GM19395 (cell line): ENCODE measurements at regions not wholly inside any gene's neighbourhood (a gene's known extent, or its start where the extent isn't known, plus 50 kb on each side); places are given as distances from the start of the nearest gene placed in this dataset.

Experiments
- ATAC-seq: cut with Tn5 transposase; IDR thresholded peaks from one replicate; pipeline ENCODE4 v1.9.1; 2021; ENCODE audit warnings: mild to moderate bottlenecking, moderate library complexity; ENCODE audit not compliant: unreplicated experiment

DNA sequence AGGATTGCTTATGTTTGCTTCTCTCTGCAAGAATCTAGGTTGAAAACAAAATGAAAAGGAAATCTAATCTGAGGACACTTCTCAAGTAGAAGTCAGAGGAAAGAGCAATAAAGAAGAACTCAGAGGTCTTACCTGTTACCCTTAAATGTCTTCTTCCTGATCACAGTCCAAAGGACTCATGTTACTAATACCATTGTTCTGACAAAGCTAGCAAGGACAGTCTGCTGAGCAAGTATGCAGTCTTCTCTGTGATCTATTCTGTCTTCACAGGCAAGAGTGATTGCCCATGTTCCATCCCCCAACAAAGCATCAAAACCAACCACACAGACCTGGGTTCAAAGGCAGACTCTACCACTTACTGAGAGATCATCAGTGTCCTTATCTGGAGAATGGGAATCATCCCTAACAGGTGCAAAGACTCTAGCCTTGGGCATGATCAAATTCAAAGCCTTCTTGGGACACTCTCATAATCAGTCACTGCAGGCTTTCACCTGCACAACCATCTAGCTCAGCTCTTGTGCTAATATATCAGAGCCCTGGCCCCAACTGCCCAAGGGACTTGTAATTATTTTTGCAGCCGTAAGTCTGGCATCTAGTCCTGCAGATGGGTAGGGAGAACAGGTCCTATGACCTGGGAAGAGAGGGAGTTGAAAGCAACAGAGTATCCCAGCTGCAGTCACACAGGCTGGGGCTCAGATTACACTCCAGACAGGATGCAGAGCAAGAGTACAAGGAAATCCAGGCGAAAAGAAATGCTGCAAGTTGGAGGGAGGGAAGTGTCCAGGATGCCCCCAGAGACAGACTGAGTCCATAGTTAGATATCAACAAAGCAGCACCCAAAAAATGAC, 97.9 kb upstream of the NUDT4 start:
- no peak for ATAC-seq

GRCh38 chr12:93287149-93287548, 90.6 kb upstream of the NUDT4 start:
- no peak for ATAC-seq

- no peak for ATAC-seq
These were observed 89.1 kb upstream of the NUDT4 start for GRCh38 chr12:93288626-93289025.

DNA sequence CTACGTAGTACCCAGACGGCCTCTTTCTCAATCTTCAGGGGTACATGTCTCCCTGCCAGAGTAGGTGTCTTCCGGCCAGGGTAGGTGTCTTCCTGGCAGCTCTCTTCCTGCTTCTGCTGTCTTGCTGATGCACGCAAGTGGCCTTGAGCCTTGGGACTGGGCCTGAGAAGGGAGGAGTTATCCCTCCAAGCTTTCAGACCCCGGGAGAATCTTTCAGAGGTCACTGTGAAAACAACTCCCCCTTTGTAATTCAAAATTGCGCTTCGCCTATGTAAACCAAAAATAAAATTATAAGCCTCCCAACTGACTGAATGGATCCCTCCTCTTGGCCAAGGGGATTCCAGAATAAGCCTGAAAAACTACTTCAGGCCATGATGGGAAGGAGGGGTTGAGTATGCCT, 87.3 kb upstream of the NUDT4 start:
- no peak for ATAC-seq

DNA sequence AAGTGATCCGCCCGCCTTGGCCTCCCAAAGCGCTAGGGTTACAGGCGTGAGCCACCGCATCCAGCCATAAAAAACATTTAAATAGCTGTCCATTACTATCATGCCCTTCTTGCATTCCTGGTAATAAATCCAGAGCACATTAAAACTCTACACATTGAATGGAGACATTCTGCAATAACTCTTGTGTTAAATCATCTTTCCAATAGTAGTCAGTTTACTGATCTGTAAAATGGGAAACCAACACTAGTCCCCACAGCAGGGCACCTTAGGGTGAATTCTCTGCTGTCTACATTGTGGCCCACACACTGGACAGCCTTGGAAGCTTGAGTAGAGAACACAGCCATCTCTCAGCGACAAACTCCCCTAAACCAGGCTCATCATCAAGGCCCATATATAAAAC, 85.5 kb upstream of the NUDT4 start:
- ATAC-seq = no peak

GRCh38 chr12:93292731-93293566, 84.8 kb upstream of the NUDT4 start:
- ATAC-seq = no peak

- peak; percentile 91 for ATAC-seq
These were observed 80.7 kb upstream of the NUDT4 start for GRCh38 chr12:93297032-93297431.

DNA sequence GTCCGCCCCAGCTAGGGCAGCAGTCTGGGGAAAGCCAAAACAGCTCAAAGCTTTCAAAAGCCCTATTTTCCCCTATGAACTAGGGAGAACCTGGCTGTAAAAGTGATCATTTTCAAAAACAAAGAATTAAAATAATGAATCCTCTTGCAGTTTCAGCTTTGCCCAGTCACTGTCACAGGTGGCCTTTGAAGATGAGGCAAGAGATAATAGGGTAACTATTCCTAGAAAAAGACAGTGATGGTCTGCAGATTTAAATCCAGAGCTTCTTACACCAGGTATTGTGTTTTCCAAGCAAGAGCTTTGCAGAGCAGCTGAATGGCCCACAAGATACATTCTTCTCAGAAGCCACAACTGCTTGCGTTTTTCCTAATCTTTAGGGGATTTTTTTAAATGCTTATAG, 80.2 kb upstream of the NUDT4 start:
- ATAC-seq = peak; percentile 24

DNA sequence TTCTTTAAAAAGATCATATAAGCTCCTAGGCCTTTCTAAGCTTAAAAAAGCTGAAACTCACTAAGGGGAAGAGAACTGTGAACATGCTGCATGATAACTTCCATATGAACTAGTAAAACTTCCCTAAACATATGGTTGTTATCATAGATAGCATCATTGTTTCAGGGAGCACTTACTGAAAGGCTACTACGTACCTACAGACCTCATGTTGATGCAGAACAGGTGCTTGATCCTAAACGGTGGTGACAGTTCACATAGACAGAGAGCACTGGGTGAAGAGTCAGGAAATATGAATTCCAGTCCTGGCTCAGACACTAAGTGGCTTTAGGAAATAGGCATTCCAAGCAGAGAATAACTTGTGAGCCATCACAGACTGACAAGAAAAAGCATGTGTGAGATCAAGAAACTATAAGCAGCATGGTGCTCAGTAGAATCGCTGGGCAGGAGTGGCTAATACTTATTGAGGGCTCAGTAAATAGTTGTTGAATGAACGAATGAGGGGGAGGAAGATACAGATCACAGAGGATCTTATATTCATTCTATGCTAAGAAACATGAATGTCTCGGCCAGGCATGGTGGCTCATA, 78.4 kb upstream of the NUDT4 start:
- ATAC-seq = no peak

- no peak for ATAC-seq
These were observed 77.1 kb upstream of the NUDT4 start for GRCh38 chr12:93300611-93301021.

DNA sequence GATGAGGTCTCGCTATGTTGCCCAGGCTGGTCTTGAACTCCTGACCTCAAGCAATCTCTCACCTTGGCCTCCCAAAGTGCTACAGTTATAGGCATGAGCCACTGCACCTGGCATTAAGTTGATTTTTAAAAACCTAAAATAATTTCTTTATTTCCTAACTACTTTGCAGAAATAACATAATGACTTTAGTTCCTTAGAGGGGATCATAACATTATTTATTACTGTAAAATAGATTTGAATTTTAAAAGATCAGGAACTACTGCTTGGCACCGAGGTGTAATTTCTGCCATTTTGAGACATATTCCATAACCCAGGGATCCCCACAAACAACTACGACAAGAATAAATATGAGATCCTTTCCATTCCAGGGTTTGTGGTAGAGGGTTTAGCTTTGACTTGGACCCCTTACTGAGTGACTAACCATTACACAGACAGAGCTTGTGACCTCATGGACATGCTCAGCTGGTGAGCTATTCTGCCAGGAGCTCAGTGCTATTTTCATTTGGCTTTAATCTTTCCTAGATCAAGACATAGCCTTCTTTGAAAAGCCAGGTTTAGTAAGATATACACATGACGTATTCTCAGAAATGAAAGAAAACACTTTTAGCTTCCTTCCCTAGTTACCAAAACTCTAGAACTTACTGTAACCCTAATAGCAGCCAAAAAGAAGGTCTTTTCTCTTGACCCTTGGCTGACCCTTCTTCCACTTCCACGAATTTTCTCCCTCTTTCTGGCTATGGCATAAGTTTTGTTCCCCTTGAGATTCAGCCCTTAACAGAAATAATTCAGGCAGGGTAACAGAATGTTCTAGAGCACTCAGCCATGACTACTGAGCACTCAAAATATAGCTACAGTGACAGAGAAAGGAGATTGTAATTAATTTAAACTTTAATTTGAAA, 75.1 kb upstream of the NUDT4 start:
- no peak for ATAC-seq

GRCh38 chr12:93306636-93307035, 71.1 kb upstream of the NUDT4 start:
- no peak for ATAC-seq

DNA sequence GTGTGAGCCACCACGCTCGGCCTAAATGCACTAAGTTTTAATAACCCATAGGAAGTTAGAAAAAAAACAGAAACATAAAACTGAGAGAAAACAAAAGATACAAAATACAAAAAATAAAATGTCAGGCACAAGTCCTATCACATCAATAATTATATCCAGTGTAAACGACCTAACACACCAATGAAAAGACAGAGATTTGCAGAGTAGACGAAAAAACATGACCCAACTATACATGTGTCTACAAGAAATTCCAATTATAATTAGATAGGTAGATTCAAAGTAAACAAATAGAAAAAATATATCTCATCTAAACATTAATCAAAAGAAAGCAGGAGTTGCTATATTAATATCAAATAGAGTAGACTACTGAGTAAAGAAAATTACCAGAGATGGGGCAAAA, 69.4 kb upstream of the NUDT4 start:
- ATAC-seq = no peak

GRCh38 chr12:93311827-93312226, 65.9 kb upstream of the NUDT4 start:
- no peak for ATAC-seq

GRCh38 chr12:93314177-93314497, 63.6 kb upstream of the NUDT4 start:
- ATAC-seq = no peak

- ATAC-seq = no peak
These were observed 62.3 kb upstream of the NUDT4 start for GRCh38 chr12:93315385-93315906.

DNA sequence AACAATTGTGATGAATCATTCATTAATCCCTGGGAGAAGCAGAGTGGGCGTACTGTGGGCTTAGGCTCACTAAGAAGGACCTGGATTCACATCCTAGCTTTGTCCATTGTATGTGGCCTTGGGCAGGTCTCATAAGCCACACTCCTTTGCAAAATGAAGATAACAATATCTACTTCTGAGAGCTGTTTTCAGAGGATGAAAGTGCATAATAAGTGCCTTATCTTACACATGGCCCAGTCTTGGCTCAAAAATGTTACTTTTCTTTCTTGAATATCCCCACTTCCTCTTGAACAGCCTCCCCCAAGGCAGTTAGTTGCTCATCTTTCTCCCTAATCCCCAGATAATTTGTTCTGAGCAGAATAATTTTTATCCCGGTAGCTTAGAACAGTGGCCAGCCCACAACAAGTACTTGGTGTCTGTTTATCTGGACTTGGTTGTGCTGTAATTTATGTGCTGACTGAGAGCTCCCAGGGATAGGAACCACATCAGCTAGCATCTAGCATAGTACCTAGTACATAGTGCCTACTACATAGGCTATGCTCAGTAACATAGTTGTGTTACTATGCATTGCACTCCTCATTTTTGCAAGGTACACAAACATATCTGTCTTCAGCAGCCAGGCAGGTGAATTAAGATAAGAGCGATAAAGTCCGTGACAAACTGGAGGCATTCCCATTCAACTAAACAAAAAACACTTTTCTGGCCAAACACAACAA, 61.7 kb upstream of the NUDT4 start:
- ATAC-seq = no peak

DNA sequence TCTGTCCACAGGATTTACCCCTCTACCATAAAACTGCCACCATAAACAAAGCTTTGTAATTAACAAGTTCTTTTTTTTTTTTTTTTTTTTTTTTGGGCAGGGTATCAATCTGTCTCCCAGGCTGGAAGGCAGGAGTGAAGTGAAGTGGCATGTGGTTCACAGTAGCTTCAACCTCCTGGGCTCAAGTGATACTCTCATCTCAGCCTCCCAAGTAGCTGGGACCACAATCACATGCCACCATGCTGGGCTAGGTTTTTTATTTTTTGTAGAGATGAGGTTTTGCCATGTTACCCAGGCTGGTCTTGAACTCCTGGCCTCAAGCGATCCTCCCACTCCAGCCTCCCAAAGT, 61.1 kb upstream of the NUDT4 start:
- ATAC-seq = no peak

DNA sequence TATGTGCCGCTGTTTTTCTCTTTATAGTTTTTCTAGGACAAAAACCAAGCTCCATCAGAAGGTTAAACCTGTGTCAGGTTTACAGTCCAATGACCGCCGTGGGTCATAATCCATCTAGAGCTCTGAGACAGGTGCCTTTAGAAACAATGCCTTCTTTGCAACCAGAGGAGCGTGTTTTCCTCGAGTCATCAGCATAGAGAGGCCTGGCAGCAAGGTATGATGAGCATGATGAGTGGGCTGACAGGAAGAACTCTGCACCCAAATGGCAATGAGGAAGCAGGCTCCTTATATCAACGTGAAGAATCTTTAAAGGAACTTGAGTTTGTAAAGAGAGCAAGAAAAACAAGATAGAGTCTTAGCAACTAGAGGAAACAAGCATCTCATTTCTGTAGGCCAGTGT, 60.5 kb upstream of the NUDT4 start:
- ATAC-seq = no peak
